Effector CD8-positive, alpha-beta T cell (primary cell): ENCODE measurements at regions not wholly inside any gene's neighbourhood (a gene's known extent, or its start where the extent isn't known, plus 50 kb on each side); places are given as distances from the start of the nearest gene placed in this dataset.

Experiments
- DNase-seq: peaks from one replicate; lab custom pipeline; 2025; lab: John Stamatoyannopoulos, UW

DNA sequence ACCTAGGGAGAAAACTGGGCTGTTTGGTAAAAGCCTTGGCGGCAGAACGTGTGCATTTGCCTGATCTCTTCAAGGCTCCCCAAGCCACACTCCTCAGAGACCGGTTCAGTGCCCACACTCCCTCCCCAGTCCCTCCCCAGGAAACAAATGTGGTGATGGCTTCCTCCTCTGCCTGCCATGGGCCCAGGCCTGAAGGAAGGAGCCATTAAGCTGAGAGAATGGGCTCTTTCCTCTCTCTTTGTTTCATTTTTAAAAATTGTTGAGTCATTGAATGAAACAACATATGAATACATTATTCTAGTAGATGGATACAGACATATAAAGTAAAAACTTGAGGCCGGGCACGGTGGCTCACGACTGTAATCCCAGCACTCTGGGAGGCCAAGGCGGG lies 50.6 kb upstream of the YWHAQ start:
- DNase-seq: no peak

DNA sequence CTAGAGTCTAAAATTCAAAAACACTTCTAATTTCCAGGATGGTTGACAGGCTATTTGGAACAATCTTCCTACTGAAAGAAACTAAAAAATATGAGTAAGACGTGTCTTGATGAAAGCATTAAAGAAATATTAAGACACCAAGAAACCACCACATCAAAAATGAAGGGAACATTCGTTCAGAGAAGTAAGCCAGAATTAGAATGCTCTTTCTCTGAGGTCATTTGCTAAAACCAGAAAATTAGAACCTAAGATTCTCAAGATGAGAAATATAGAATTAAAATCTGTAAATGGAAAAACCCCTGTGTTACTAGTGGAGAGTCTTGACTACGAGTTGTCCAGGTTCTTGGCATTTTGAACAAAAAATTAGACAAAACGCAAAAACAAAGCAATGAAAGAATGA lies 54.8 kb upstream of the YWHAQ start:
- no peak for DNase-seq

DNA sequence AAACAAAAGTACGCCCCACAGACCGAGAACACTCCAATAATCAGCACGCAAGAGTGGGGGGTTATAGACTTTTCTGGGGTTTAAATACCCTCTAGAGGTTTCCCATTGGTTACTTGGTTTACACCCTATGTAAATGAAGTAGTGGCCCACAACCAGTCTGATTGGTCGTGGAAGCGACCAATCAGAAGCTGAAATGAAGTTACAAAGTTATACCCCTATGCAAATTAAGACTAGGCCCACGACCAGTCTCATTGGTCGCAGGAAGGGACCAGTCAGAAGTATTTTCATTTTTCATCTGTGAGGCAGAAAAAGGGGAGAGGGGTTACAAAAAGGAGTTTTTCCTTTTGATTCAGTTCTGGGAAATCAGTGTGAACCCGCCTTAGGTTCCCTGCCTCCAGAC lies 55.3 kb upstream of the YWHAQ start:
- no peak for DNase-seq

DNA sequence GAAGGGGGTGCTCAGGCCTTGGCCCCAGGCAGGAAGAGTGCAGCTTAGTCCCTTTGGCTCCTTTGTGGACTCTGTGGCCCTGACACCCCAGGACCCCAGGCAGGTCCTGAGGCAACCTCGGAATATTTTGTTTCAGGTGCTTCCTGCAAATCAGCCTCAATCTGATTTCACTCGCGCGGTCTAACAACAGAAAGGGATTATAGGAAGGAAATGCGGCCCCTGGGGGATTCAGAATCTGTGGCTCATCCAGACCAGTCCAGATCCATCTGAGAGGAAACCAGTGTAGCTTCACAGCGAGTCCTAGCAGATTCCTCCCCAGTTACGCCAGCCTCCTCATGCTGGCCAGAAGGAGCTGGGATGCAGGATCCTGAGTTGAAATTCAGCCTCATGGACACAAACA lies 59.5 kb upstream of the YWHAQ start:
- DNase-seq: no peak

DNA sequence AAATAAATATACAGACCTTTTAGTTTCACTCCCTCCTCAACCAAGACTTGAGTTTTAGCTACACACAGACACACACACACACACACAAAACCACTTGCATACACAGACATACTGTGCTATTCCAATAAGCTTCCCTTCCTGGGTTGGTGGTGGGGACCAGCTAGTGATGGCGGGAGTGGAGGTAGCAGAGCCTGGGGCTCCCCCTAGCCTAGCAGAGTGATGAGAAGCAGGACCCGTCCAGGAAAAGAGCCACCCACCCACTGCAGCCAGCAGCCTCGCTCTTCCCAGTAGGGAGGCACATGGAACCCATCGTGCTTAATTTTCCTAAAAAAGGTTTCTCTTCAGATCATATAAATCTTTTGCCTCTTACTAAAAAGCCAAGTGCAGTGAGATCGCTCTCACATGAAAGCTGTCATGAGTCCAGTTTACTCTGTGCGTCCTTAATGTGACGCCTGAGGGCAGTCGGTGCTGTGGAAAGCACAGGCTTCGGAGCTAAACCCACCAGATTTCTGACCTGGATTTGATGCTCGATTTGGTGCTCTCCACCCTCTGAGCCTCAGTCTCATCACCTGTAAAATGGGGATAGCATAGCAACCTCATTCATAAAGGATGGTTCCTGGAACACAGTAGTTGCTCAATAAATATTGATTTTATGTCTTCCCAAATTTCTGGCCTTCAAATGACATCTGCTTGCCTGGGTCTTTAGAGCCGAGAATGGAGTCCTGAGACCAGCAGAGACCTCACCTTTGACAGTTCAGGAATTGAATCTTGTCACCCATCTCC lies 60.1 kb upstream of the YWHAQ start:
- no peak for DNase-seq

DNA sequence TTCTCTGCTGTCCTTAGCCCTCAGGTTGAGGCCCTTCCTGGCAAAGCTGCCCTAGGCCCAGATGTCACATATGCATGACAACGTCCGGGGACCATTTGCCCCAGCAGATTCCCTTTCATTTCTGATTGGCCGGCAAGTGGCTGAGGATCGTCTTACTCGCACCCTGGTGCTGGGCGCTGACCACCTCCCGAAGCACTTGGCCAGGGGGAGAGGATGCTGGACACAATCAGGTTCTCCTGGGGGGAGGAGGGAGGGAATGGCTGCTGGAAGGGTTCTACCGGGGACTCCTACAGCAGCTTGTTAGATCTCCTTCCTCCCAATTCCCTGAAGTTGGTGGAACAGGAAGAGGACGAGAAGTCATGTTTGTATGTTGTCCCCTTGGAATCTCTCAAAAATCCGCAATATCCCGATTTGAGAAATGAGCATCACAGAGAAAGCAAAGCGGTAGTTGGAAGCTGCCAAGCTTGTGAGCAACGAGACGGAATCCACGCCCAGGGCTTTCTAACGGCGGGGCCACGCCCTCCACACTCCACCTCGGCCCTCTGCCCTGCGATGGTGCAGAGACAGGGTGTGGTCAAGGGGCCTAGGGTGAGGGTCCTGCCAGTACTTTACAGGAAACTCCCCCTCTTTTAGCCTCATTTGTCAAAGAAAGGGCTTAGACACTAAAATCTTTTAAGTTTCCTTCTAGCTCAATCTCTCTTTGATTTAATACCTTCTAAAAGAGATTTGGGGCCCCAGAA lies 61.8 kb upstream of the YWHAQ start:
- no peak for DNase-seq

DNA sequence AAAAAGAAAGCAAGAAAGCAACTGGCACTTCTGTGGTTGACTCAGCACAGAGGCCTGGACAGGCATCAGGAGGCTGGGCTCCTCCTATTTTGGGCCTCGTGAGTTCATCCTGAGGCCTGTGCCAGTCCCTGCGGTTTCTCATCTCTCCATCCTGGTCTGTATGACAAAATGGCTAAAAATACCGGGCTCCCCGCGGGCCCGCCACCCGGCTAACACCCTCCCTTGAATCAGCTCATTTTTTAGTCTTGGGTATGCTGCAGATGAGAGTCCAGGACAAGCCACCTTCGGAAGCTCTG lies 62.3 kb upstream of the YWHAQ start:
- DNase-seq: no peak

DNA sequence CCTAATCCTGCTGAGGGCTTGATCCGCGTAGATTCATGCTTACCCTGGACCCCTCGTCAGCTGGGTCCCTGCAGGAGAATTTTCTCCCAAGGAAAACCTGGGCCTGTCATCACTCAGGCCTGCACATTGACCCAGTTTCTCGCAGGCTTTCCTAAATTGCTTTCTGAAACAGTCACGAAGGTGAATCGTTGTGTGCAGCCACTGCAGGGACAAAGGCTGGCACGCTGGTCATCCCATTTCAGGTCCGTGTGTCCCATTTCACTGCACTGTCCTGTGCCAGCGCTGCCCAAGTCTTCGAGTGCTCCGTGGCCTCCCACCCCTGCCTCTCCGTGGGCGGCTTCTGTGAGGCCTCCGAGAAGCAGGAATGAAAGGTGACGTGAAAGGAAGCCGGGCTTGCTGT lies 62.8 kb upstream of the YWHAQ start:
- DNase-seq: no peak

DNA sequence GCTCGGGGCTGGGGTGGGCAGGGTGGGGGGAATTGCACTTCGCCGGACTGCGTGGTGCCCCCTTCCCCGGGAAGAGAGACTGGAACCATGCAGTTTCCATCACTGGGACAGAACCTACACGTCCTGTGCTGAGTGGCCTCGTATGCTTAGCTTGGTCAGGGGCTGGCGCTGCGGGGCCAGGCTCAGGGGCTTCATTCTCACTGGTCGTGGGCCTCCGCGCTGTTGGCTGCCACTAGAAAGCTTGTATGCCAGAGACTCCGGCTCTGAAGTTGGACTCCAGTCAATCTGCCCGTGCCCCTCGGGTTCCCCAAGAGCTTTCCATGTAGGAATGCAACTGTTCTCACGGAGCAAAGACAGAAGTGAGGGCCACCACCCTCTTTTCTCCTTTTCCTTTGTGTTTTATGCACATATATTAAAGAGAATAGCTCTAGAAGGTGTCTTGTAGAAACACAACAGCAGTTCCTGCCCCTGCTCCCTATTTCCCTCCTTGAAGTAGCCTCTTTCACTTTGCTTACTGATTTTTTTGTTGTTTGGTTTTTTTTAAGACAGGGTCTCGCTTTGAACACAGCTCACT lies 64.0 kb upstream of the YWHAQ start:
- no peak for DNase-seq

DNA sequence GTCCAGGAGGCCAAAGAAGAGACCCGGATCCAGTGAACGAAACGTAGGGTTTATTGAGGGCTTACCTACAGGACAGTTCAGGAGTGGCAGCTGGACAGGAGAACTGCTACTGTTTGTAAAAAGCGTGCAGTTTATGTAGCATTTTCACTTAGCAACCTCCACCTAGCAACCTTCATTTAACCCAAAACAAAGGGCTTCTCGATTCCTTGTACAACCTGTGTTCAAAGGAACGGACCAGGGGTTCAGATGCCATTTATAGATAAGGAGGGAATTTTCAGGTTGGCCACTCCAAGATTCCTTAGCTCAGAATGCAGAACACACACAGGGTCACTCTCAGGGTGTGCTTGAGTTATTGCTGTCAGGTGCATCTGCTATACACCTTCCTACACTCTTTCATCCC lies 65.1 kb upstream of the YWHAQ start:
- no peak for DNase-seq

DNA sequence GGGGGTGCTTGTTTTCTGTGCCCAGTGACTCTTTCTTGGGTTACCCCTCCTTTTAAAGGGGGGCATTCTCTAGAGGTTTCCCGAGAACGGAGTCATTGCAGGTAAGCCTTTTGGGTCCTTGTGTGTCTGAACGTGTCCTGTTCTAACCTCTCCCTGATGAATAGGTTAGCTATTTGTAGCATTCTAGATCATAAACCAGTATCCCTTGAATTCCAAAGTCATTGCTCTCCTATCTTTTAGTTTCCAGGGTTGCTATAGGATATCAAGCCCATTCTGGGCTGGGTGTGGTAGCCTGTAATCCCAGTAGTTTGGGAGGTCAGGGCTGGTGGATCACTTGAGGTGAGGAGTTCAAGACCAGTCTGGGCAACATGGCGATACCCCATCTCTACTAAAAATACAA lies 65.9 kb upstream of the YWHAQ start:
- no peak for DNase-seq

DNA sequence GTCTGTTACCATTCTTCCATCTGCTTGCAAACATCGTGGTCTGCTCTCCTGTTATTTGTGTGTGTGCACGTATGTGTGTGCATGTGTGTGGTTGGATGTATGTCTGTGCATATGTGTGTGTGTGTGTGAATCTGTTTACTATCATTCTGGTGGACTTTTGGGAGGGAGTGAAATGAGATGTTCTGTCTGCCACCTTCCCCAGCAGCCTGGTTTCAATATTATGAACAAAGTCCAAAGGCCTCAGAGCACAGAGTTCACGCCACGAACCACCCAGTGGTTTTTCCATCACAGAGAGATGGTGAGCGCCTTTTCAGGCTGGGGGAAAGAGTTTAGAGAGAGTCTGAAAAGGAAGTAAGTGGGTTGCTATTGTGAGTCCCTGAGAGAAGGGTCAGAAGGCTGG lies 67.1 kb upstream of the YWHAQ start:
- DNase-seq: no peak

DNA sequence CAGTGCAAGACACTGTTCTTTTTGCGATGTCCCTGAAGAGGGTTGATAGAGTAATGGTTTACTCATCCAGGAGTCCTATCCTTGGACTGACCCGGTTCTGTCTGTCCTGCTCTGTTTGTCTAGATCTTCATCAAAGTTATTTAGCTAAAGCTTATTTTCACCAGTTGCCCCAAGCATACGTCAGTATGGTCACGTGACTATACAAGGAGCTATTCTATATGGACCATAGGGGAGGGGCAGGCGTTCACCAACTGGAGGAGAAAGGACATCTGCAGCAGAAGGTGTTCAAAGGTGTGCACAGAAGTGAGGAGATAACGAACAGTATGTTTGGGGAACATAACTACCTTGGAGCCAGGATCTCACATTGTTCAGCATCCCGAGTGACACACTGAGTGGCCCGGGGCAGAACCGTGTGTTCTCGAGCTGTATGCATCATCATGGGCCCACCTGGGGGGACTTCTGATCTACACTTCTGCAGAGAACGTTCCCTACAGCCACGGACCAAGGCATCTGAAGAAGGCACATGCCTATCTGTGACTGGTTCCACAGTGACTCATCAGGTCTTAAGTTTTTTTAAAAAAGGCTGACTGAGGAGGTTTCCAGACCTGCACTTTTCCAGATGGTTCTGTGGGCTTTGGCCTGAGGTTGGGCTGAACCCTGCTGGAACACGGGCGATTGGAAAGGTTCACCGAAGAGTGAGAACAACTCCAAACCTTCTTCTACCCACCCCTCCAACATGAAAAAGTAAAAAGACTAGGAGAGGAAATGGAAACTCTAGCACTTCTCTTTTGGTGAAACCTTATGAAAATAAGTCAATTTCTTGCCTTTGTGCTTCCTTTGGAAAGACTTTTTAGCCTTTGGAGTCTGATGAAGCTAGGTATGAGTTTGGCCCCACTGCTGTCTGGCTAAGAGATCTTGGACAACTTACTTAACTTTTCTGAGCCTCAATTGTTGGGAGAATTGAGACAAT lies 68.6 kb upstream of the YWHAQ start:
- DNase-seq: no peak

DNA sequence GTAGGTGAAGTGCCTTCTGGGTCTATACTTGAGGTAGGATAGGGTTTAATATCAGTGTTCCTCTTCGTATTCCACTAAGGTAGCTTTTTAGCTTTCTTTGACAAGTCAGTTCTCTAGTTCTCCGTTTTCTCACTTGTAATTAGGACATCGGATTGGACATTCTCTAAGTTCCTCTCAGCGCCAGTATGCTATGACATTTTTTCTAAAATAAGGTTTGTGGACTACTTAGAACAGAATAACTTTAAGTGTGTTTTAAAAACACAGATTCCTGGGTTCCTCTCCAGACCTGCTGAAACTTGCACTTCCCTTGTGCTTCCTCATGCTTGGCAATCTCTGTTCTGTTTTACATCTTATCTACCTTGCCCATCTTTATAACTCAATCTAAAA lies 69.3 kb upstream of the YWHAQ start:
- DNase-seq: no peak

DNA sequence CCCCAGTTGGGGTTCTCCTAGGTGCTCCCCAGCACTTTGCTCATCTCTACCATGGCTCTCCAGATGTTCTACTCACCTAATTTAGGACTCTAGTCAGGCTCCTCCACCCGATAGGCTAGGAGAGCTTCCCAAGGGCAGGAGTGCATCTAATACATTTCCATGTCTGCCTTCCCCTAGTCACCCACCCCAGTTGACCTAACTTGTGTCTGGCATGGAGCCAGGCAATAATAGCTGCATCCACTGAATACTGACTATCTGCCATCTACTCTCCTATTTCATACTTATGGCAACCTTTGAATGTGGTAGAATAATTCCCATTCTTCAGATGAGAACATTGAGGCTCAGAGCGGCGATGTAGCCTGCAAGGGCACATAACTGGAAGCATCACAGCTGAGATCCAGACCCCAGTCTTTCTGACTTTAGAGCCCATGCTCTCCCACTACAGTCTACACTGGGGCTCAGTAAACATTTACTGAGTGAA lies 71.8 kb upstream of the YWHAQ start:
- DNase-seq: no peak

DNA sequence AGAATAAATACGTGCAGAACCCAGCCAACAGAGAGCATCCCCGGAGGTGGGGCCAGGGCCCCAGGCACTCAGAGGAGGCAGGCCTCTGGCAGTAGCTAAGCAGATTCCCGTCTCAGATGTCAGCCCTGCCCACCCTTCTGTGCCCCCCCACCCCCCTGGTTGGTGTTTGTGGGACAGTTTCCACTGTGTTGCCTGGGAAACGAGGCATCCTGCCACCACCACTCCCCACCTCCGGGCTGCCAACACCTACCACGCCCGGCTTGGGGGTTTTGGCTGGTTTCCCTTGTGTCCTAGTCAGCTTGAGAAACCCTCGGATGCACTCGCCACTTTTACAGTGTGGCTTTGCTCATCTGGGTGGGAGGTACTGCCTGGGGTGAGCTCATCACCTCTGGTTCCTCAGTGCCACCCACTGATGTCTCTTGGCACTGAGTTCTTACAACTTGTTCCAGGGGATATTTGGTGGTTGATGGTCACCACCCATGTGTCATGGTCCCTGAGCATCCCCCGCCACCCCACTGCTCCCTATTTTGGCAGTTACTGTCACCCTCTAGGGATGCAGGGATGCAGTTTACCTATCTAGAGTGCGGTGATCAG lies 72.4 kb upstream of the YWHAQ start:
- DNase-seq: peak; percentile 39

DNA sequence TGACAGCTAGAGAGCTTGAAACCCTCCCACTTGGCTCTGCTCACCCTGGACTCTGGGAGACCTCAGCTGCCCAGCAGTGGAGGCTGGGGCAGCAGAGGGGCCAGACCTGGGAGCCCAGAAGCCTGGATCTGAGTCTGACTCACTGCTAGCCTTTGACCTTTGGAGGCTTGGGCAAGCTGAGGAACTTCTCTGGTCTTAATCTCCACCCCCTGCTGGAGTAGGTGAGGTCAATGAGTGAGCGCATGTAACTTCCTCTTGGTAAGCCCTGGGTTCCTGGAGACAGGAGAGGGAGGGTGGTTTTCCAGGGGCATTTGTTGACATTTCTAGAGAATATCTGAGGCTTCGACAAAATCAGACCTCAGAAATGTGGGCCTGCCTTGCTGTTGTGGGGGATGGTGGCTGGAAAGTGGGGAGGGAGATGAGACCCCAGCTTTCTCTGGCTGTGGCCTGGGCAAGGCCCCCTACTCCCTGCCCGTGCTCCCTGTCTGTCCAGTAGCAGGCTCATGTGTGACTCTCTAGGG lies 73.0 kb upstream of the YWHAQ start:
- DNase-seq: no peak

DNA sequence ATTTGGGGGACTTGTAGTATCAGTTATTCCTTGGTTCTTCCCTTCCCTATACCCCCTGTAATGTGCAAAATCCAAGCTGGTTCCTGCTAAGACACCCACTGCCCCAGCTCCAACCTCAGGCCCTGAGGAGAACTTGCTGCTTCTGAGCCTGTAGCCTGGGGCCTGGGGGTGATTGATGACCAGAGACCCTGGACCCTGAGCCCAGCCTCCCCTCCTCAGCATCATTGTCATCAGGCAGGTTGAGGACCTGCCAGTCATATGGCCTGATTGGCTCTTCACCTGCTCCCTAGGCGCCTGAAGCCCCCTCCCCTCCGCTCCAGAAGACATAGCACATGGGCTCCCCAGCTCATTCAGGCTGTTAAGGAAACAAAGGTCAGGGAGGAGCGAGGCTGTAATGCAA lies 73.8 kb upstream of the YWHAQ start:
- DNase-seq: no peak

DNA sequence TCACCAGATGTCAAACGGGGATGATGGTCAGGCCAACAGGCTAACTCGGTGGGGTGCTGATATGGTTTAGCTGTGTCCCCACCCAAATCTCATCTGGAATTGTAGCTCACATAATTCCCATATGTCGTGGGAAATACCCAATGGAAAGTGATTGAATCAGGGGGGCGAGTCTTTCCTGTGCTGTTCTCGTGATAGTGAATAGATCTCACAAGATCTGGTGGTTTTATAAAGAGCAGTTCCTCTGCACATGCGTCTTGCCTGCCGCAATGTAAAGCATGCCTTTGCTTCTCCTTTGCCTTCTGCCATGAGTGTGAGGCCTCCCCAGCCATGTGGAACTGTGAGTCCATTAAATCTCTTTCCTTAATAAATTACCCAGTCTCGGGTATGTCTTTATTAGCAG lies 74.4 kb upstream of the YWHAQ start:
- no peak for DNase-seq

DNA sequence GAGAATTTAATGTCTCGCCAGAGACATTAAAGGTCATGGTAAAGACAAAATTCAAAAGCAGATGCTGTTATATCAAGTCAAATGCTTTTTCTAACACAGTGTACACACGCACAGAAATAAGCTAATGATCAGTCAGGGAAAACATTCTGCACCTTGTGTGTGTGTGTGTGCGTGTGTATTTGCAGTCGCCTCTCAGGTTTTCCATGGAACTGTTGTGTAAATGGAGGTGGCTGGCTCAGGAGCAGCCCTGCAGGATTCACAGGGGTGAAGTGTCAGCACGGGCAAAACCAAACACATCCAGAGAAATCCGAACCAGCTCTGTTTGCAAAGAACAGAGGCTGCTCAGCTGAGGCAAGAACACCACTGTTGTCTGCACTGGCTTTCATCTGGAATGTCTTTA lies 76.2 kb upstream of the YWHAQ start:
- DNase-seq: no peak

DNA sequence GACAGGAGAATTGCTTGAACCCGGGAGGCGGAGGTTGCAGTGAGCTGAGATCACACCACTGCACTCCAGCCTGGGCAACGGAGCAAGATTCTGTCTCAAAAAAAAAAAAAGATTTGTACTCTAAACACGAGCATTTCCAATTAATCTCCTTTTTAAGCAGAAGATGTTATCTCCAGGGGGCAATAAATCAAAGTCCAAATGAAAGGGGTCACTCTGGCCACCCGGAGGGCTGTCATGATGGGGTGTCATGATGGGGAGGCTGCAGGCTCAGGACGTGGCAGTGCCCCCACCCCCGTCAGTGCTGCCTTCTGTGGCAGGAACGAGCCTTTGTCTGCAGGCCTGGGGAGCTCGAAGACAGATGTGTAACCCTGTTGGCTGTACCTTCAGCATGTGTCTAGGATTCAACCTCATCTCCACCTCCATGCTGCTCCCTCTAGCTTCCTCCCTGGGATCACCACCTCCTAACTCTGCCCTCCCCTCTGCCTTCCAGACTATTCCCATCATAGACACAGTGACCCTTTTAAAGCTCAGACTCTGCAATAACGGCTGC lies 76.9 kb upstream of the YWHAQ start:
- no peak for DNase-seq
